ENCODE measurements at regions not wholly inside any gene's neighbourhood (a gene's known extent, or its start where the extent isn't known, plus 50 kb on each side); places are given as distances from the start of the nearest gene placed in this dataset.

DNA sequence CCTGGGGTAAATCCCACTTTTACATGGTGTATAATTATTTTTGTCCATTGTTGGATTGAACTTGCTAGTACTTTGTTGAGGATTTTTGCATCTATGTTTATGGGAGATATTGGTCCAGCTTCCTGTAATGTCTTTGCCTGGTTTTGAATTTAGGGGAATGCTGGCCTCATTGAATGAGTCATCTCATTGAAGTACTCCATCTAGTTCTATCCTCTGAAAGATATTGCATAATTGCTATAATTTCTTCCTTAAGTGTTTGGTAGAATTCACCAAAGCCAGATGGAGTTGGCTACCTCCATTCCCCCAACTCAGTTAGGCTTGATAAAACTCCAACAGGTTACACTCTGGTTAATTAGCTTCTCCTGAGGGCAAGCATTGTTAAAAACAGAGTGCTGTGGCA is 237.4 kb upstream of the TGFBR2 start:
- TF ChIP-seq, protein P1, sequence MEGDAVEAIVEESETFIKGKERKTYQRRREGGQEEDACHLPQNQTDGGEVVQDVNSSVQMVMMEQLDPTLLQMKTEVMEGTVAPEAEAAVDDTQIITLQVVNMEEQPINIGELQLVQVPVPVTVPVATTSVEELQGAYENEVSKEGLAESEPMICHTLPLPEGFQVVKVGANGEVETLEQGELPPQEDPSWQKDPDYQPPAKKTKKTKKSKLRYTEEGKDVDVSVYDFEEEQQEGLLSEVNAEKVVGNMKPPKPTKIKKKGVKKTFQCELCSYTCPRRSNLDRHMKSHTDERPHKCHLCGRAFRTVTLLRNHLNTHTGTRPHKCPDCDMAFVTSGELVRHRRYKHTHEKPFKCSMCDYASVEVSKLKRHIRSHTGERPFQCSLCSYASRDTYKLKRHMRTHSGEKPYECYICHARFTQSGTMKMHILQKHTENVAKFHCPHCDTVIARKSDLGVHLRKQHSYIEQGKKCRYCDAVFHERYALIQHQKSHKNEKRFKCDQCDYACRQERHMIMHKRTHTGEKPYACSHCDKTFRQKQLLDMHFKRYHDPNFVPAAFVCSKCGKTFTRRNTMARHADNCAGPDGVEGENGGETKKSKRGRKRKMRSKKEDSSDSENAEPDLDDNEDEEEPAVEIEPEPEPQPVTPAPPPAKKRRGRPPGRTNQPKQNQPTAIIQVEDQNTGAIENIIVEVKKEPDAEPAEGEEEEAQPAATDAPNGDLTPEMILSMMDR (conservative IDR thresholded peaks at IDR 0.05; ENCODE audit: low read length): no peak
- no peak for TF ChIP-seq EZH2phosphoT487 (IDR thresholded peaks at IDR 0.05; ENCODE audit: borderline replicate concordance)
